HG02943 (cell line): ENCODE measurements at regions not wholly inside any gene's neighbourhood (a gene's known extent, or its start where the extent isn't known, plus 50 kb on each side); places are given as distances from the start of the nearest gene placed in this dataset.
"Not testable (repeated sequence)": the region's sequence is repeated elsewhere in the genome, so short reads cannot be mapped to it uniquely, and the experiment has no call there.

Experiments used
- ATAC-seq: cut with Tn5 transposase; IDR thresholded peaks from one replicate; pipeline ENCODE4 v1.9.1; 2021; ENCODE audit warnings: mild to moderate bottlenecking, low read depth, moderate library complexity; ENCODE audit not compliant: unreplicated experiment

- no peak for ATAC-seq
Measured at GRCh38 chr5:94028001-94028400, 286.6 kb upstream of the POU5F2 start.

GRCh38 chr5:94027145-94027544 is 285.7 kb upstream of the POU5F2 start:
- no peak for ATAC-seq

- ATAC-seq, result no peak
Measured at GRCh38 chr5:94025788-94026473, 284.5 kb upstream of the POU5F2 start.

DNA sequence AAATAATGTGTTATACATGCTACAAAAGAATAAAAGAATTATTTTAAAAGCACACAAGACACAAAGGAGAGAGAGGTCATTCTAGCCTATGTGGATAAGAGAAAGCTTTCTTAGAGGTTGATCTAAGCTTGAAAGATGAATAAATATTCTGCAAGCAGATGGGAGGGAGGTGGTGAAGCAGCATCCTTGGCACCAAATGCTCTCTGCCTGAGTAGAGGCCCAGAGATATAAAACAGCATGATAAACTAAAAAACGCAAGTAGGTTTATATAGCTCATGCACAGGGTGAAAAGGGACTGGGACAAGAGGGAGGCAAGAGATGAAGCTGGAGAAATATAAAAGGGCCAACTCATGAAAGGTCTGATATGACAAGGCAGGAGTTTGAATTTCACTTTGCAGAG is 283.2 kb upstream of the POU5F2 start:
- no peak for ATAC-seq

DNA sequence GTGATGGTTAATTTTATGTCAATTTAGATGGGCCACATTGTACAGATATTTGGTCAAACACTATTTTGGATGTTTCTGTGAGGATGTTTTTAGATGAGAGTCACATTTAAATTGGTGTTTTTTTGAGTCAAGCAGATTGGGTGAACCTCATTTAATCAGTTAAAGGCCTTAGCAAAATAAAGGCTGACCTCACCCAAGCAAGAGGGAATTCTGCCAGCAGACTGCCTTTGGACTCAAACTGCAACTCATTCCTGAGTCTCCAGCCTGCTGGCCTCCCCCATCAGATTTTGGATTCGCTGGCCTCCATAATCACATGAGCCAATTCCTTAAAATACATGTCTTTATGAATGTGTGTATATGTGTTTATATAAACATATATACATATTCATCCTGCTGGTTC is 282.7 kb upstream of the POU5F2 start:
- no peak for ATAC-seq

- no peak for ATAC-seq
Measured at GRCh38 chr5:94021246-94021645, 279.8 kb upstream of the POU5F2 start.

DNA sequence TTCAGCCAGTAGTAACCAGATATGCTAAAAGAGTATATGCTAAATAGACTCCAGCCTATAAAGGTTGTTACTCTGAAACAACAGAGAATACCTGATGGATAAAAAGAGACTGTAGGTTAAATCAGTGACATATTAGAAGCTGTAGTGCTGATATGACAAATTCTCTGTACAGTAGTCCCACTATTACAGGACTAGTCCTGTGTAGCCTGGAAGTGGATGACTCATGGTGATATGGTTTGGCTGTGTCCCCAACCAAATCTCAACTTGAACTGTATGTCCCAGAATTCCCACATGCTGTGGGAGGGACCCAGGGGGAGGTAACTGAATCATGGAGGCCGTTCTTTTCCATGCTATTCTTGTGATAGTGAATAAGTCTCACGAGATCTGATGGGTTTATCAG is 276.2 kb upstream of the POU5F2 start:
- no peak for ATAC-seq

GRCh38 chr5:94010814-94011213 is 269.4 kb upstream of the POU5F2 start:
- ATAC-seq, result no peak

DNA sequence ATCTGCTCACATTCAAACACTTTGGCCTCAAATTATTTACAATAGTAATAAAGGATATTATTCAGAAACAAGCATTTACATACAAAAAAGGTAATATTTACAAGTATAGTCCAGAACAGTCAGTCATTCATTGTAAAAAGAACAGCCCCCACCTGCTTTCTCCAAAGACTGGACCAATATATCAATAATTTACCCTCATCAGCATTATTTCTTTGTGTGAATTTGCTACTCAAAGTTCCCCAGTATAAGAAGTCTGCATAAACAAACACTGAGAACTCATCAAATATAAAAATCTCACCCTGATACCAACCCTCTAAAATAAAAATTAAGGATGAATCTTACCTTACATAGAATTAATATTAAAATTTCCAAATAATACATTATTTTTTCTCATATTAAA is 267.8 kb upstream of the POU5F2 start:
- no peak for ATAC-seq

- ATAC-seq, result no peak
Measured at GRCh38 chr5:93998951-93999455, 257.6 kb upstream of the POU5F2 start.

- ATAC-seq, result no peak
Measured at GRCh38 chr5:93997562-93997961, 256.2 kb upstream of the POU5F2 start.

DNA sequence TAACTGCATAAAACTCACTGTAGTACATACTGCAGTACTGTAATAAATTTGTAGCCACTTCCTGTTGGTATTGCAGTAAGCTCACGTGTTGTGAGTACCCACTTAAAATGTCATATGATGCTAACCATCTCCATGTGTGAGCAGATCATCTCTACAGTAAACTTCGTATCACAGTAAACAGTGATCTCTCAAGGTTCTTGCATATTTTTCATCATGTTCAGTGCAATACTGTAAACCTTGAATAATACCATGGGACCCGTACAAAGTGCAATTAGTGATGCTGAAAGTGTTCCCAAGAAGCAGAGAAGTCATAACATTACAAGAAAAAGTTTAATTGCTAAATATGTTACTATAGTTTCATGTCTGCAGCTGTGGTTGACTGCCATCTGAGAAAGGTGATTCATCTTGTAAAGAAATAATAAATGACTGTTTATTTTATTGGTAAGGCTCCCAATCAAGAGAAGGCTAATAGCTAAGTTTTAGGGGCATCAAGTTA is 253.8 kb upstream of the POU5F2 start:
- ATAC-seq, result no peak

- ATAC-seq, result no peak
Measured at GRCh38 chr5:93993161-93993560, 251.8 kb upstream of the POU5F2 start.

DNA sequence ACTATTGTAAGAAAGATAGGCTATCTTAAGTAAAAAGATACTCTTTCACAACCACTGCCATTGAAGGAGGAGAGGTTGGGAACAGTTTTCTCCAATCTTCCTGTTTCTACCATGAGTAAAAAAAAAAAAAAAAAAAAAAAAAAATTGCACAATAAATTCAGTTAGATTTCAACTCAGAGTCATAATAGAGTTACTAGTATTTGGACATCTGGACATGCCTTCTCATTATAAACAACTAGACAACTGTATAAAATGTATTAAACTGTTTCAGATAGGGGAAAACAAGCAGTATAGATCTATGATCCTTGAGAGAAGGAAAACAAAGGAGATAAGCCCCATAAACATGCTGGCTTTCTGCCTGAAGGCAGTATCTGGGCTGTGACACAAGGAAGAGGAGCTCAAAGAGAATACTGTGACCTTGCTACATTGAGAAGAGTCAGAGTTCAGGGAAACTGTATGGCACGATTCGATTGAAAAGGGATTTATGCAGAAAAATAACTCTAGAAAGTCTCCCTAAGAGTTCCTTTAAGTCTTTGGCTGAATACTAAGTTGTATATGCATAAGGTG is 249.2 kb upstream of the POU5F2 start:
- ATAC-seq, result no peak

DNA sequence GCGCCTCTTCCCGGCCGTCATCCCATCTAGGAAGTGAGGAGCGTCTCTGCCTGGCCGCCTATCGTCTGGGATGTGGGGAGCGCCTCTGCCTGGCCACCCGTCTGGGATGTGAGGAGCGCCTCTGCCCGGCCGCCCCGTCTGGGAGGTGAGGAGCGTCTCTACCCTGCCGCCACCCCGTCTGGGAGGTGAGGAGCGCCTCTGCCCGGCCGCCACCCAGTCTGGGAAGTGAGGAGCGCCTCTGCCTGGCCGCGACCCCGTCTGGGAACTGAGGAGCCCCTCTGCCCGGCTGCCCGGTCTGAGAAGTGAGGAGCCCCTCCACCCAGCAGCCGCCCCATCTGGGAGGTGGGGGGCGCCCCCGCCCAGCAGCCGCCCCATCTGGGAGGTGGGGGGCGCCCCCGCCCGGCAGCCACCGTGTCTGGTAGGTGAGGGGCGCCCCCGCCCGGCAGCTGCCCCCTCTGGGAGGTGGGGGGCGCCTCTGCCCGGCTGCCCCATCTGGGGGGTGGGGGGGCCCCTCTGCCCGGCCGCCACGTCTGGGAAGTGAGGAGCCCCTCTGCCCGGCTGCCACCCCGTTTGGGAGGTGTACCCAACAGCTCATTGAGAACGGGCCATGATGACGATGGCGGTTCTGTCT is 244.7 kb upstream of the POU5F2 start:
- not testable (repeated sequence) for ATAC-seq

DNA sequence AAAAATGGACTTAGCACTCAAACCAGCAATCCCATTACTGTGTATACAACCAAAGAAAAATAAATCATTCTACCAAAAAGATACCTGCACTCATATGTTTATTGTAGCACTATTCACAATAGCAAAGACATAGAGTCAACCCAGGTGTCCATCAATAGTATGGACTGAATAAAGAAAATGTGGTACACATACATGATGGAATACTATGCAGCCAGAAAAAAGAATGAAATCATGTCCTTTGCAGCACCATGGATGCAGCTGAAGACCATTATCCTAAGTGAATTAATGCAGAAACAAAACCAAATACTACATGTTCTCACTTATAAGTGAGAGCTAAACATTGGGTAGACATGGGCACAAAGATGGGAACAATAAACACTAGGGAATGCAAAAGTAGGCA is 236.8 kb upstream of the POU5F2 start:
- no peak for ATAC-seq

DNA sequence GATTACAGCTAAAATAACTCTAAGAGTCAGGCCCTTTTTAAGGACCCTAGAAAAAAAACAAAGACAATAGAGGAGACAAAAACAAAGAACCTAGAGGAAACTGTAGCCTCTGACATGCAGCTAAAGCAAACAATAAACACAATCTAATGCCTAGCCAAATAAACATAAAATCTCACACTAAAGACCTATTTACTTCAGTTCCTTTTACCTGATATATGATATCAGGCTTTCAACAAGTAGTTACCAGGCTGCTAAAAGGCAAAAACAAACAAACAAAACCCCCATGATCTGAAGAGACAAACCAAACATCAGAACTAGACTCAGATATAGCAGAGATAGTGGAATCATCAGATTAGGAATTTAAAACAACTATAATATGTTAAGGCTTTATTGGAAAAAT is 226.5 kb upstream of the POU5F2 start:
- no peak for ATAC-seq

DNA sequence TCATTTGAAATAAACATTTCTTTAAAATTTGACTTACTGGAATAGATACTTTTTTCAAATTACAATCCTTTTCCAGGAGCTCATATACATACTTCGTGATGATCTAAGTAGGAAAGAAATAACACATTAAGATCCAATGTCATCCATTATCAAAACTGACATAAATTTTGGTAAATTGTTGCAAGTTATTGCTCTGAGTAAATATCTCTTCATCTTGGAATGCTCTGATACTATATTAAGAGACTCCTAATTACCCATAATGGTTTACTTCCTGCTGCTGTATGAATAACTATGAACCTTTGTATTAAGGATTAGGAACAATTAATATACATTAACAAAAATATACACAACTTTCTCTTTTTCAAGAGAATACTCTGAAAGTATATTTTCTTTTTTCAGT is 223.0 kb upstream of the POU5F2 start:
- ATAC-seq, result no peak

- no peak for ATAC-seq
Measured at GRCh38 chr5:93960042-93960441, 218.6 kb upstream of the POU5F2 start.

DNA sequence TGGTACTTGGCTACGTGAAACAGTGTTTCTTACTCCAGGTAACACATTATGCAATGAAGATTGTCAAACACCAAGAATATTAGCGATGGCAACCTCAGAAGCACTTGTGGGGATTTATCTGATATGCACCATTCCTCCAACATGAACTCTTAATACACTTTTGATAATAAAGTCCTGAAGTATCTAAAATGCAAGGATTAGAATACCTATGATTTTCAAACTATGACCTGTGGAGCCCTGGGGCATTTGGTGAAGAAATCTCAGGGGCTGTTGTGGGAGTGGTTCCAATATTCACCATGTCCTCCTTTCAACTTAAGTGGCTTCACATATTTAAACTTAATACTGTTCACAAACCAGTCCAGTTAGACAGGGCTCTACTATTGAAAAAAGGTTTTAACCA is 214.6 kb upstream of the POU5F2 start:
- no peak for ATAC-seq

- ATAC-seq, result no peak
Measured at GRCh38 chr5:93954421-93955069, 213.1 kb upstream of the POU5F2 start.
